ENCODE measurements at regions not wholly inside any gene's neighbourhood (a gene's known extent, or its start where the extent isn't known, plus 50 kb on each side); places are given as distances from the start of the nearest gene placed in this dataset.

DNA sequence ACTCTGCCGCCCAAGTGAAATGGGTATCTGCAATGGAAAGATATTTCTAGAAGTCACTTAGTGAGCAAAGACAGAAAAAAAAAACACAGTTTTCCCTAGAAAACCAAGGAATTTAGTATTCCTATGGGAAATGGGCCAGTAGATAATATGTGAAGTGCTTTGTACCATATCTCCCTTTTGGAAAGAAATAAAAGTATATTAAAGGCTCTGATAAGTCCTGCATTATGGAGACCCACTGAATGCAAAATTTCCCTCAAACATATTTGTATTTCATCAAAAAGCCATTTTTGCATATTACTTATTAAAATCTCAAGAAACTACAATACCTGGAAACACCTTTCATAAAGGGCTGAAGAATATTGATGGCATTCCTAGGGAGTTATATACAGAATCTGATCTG is 51.6 kb upstream of the DYNLRB2 start:
- no peak for DNase-seq

DNA sequence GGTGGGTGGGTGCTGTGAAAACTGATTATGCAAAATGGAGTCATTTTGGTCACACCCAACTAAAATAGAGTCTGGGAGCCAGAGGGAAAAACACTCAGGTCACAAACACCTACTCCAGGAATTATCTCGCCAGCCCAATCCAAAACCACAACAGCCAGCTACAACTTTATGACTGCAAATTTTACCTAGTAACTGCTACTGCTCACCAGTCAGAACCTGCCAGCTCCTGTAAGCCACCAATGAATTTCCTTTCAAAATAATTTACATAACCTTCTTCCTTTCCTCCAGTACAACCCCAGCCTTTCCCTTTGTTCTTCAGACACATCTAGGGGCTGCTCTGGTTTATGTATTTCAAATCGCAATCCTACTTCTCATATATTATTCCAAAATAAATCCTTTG is 52.6 kb upstream of the DYNLRB2 start:
- no peak for DNase-seq

DNA sequence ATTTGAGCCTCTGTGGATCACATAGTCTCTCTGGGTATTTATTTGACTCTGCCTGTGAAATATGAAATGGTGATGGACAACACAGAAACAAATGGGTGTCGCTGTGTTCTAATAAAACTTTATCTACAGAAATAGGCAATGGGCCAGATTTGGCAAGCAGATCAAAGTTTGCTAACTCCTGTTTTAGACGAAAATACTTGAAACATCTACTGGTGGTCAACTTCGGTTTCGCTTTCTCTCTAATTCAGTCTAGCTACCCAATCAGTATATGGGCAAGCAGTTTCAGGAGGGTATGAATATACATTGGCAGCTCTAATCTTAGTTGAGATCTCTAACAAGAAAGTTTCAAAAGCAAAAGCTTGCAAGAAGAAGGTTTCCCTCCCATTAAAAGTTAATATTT is 60.1 kb upstream of the DYNLRB2 start:
- no peak for DNase-seq

DNA sequence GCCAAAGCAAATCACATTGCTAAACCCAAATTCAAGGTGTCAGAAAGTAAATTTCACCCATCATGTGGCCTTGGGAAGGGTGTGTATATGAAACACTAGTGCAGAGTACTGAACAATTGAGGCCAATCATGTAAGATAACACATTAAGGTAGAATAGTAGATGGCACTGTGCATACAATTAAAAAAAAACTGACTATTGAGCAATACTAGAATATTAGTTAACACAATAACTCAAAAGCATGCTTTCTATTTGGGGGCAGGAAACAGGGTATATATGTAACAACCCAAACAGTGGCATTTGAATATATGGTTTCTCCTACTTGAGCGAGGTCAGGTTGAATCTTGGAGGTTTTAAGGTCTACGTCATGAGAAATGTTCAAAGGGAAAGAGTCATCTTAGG is 63.0 kb upstream of the DYNLRB2 start:
- no peak for DNase-seq

DNA sequence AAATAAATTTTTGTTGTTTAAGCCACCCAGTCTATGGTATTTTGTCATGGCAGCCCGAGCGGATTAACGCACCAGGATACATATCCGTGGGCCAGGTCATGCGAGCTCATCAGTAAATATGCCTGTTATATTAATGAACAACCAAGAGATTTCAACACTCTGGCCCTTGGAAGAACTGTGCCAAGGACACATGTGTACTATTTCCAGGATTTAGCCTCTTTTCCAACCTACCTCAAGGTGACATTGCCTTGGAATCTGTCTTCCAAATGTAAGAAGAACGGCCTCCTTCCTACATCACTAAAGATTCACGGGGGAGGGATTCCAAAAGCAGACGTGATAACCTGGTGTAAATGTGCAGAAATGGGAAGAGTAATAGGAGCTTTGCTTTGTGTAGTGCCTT is 72.8 kb upstream of the DYNLRB2 start:
- no peak for DNase-seq

DNA sequence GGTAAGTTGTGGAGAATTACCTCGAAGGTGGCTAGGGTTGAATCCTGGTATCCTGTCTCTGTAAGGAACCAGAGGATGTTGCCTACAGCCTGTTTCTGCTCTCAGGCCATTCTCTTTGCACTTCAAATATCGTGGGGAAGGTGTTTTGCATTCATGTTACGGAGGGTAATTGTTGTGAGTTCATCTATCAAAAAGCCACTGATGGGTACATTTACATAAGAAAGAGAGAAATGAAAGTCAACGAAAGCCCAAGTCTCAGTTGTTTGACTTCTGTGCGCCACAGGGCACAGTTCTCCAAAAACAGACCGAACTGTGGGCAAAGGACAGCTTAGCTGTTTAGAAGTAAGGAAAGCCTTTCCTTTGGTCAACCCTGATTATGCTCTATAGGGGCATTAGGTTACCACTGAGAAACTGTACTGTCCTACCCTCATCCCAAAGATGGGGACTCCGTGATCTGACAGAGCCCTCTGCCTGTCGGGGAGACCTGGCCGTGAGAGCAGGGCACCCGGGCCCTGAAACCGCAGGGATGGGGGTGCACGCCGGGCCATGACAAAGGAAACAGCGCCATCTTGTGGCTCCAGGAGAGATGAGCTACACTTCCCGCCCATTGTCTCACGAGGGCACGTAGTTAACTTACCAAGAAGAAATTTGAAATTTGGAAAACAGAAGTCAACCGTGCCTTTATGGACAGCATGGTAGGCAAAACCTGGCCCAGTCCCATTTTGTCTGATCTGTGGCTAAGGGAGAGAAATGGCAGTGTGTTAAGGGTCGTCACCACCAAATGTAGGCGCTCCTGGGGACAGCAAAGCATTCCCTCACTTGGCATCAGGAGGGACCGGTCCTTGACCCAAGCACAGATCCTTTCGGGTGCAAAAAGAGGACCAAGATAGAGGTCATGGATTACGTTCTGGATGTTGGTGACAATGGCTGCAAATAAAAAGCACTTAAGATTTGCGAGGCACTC is 74.5 kb upstream of the DYNLRB2 start:
- DNase-seq, result no peak

DNA sequence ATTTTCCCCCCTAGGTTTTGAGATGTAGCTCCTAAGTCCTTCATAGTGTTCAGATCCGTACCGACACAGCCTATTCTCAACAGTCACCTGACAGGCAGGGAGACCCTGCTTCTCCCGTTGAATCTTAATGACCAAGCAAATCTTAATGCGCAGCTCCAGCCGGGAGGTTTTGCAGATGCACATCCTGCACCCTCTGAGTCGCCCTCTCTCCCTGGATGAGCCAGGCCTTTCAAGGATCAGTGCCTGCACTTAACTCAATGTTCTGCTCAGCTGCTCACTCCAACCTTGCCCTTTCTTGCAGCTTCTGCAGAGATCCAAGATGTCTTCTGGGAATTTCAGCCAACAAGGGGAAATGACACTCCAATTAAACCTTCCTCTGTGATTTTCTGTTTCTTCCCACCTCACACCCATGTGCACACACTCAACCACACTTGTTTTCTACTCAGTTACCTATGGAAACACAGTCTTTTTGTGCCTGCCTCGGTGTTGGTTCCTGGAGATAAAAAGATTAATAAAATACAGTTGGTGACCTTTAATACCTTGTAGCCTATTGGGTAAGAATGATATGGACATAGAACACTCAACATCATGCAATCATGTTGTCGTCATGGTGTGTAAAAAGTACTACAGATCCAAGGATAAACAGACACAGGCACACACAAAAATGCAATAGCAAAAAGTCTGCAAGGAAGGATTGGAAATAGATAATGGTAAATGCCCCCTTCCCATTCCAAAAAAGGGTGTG is 76.9 kb upstream of the DYNLRB2 start:
- DNase-seq, result no peak

DNA sequence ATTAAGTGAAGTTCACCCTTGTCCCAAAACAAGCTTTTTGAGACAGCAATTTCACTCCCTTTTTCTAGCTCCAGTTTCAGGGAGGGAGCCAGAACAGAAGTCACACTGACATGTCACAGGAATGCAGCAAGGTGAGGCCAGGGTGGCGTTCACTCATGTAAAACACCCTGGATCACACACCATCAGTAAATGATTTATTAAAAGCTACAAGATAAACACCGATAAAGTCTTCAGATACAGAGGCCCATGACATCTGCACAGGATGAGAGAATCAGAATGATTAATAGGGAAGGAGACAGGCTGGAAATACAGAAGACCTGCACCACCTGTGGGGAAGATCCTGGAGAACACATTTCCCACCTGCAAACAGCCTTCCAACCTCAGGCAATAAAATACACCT is 77.5 kb upstream of the DYNLRB2 start:
- DNase-seq, result no peak

DNA sequence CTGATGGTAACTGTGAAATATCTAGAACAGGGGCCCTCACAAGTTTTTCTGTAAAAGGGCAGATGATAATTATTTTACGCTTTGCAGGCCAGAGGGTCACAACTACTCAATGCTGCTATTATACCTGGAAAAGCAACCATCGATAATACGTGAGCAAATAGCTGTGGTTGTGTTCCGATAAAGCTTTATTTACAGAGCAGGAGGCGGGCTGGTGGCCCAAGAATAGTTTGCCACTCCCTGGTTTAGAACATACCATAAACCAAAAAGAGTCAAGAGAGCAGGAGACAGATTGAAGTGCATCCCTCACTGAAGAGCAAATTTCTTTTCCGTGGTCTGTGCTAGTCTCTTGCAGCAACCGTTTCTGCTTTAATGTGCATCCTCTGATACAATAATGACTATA is 77.9 kb upstream of the DYNLRB2 start:
- no peak for DNase-seq

DNA sequence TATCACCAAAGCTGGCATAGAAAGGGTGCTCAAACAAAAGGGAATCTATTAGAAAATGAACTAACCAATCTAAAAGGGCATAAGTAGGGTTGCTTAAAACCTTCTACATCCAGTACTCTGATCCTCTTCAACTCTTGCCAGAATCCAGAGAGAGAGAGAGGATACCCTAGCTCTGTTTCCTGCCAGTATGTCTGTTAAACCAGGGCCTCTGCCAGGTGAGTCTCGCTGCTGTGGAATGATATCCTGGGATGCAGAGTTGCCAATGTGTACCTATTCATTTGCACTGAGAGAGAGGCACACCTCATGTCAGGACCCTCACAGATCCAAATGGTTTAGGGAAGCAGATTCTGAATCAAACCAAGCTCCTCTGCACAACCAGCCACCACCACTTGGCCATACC is 79.8 kb upstream of the DYNLRB2 start:
- no peak for DNase-seq

DNA sequence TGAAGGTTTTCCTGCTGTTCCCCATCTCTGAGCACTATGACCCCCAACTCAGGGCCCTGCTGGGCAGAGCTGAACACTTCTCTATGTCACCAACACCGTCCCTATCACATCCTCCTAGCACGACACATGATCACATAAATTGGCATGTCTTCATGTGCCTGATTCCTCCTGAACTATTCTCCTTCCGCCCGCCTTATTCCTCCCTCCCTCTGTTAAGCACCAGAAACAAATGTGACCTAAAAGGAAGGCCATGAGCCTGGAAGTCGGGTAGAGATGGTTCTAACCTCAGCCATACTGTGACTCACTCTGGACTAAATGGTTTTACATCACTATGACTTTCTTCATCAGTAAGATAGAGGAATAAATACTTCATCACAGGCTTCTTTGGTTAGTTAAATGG is 80.8 kb upstream of the DYNLRB2 start:
- no peak for DNase-seq

DNA sequence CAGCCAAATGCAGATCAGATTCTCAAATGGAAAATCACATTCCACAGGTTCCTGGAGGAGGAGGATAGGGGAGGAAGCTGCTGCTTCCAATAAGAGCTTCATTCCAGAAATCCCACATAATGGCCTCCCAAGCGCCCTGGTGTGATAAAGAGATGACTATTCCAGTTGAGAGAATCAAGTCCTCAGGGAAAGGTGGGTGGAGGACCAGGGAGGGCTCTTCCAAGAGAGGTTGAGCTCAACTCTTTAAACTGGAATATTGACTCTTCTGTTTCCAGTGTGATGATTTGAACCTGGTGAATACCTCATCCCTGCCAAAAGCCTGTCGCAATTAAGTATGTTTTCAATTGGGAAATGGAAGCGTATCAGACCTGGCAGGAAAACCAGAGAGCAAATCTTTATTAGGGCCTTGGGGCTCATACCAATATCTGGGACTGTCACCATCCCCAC is 81.4 kb upstream of the DYNLRB2 start:
- DNase-seq, result no peak

DNA sequence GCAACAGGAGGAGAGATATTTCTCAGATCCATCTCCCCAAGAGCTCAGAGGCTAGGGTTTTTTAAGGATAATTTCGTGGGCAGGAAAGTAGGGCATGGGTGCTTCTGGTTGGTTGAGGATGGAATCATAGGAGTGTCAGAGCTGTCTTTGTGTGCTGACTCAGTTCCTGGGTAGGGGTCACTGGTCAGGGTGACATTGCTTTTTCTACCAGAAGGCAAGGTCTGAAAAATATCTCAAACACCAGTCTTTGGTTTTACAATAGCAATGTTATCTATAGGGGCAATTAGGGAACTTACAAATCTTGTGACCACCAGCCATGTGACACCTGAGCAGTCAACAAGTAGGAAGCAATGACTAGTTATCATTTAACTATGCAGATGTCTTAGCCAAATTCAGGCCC is 82.9 kb upstream of the DYNLRB2 start:
- no peak for DNase-seq

DNA sequence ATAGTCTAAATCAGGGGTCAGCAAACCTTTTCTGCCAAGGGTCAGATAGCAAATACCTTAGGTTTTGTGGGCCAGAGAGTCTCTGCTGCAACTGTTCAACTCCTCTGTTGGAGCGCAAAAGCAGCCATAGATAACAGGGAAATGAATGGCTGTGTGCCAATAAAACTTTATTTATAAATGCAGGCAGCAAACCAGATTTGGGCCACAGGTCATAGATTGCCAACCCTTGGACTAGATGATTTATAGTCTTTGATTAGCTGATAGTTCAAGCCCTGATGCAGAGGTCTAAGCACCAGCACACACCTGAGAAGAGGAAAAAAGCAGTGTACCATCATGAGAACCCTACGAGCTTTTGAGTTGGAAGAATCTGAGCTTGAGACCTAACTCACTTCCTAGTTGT is 86.0 kb upstream of the DYNLRB2 start:
- no peak for DNase-seq

DNA sequence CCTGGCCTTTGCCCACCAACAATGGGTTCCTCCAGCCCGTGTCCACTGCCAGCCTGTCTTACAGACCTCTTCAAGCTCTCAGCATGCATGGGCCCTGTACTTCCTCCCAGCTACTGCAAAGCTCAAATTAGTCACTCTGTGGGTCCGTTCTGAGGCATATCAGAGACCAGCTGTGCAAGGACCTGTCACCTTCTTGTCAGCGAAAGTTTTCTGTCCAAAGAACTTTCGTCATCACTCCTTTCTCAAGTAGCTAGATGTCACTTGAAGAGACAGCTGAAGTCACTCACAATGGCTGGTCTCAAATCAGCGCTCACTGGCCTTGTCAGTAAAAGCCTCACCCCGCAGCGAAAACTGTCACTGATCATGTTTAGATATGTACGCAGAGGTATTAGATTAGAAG is 91.4 kb upstream of the DYNLRB2 start:
- no peak for DNase-seq

DNA sequence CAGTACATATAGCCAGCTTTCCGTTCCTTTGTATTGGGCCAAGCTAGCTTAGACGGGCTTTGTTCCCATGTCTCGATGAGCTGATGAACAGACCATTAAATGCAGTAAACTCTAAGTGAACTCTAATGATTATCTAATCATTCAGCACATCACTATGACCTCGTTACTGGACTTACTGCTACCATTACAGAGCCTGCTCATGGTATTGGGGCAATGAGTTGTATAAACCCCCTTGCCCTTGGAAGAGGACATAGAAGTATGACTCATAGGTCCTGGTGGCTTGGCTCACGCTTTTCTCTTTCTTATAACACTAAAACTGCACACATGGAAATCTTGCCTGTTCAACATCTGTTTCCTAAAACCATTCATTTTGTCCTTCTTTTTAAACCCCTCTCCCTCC is 93.6 kb upstream of the DYNLRB2 start:
- DNase-seq, result no peak

DNA sequence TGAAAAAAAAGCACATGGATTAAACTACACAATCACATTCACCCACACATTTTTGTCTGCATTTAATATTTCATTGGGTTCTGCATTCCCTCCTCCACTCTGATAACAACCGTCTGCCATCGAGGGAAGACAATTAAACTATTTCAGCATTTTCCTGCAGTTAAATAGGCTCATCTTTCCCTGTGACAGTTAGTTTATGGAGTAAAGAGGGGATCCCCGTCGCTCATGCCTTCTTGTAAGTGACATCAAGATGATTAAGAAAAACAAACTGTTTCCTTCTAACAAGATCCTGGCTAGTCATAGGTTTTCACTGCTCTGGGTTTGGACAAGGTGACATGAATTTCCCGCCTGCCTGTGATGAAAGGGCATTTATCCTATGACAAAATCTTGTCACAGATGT is 98.0 kb upstream of the DYNLRB2 start:
- no peak for DNase-seq

DNA sequence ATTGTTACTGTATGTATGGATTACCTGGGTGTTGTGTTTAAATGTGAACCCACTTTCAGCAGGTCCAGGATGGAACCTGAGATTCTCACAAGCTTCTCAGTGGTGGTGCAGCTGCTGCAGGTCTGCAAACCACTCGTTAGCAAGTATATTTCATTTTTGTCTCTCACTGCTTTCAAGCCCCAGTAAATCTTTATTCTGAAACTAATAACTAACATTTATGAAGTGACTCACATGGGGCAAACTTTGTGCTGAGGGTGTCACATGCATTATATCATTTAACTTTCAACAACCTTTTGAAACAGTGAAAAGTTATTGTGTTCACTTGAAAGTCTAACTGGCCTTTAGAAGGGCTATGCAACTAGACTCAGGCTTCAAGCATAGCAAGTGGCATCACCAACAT is 98.9 kb upstream of the DYNLRB2 start:
- no peak for DNase-seq

DNA sequence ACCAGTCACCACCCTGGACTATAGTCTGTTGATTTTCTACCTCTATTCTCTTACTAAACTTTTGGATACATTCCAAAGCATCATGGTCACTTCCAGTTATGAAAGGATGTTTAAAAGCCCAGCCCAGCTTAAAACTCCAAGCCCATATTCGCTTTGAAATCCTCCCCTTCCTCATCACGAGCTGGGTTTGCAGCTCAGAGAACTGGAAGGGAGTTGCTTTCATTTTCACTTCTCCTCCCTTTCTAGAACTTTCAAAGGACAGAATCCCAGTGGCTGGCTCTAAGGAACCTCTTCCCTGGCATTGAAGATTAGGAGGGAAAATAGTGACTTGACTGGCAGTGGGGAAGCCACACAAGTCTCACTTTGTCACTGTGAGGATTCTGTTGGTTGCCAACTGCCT is 100.1 kb upstream of the DYNLRB2 start:
- no peak for DNase-seq

DNA sequence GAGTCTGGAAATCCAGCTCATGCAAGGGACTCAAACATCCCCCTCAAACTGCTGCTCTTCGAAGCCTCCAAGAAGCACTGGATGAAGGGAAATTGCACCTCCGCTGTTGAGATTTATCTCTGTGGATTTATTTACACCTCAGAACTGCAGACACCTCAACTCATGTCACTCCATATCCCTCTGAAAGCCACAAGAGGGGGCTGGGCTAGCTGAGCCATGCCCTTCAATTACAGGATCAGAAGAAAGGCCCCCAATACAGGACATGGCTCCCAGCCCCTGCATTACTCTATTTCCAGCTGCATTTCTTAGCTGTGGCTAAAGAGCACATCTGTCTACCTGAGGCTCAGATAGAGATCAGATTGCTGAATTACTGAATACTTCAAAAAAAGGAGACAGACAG is 103.1 kb upstream of the DYNLRB2 start:
- no peak for DNase-seq

DNA sequence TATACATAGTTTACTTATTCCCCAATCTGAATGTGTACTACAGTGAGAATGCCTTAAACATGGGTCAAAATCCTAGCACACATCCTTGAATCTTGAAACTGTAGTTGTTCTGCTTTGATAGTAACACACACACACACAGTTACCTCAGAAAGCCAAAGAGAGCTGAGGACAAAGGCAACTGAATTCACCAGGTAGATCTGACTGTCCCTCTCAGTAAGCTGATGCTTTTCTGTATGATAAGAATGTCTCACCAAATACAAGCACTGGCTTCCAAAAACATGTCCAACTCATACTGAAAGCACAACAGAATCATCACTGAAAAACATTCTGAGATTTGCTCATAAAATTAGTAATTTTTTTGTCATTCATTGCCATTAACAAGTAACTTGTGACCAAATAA is 104.3 kb upstream of the DYNLRB2 start:
- no peak for DNase-seq

DNA sequence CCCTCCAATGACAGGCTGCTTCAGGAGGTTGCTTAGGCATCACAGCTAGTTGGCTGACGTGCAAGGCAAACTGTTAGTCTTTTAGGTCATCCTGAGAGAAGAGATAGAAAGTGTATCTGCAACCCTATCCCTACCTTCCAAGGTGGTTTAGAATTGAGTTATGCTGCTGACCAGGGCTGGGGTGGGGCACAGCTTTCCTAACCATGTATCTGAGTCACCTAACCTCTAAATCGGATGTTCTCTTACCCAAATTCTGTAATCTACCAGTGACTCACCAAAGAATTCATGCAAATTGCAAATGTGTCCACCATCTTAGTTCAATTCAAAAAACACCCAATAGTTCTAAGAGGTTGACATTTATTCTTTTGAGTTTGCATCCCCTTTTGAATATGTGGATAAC is 107.2 kb upstream of the DYNLRB2 start:
- no peak for DNase-seq

DNA sequence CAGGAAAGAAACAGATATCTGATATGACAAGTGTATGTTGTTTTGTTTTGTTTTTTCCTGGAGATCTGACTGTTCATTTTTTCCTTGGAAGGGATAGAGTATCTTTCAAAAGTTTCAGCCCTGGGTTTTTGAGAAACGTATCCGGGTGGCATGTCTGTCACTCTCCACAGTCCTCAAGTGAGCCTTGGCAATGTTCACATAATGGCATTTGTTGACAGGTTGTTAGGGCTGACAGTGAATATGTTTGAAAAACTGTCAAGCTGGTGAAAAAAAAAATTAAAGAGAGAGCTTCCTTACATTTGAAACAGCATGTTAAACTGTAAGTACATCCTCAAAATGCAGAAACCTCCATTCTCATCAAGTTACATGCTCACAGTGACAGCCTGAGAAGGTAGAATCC is 113.0 kb upstream of the DYNLRB2 start:
- no peak for DNase-seq
